CD14-positive monocyte (primary cell): ENCODE measurements at regions not wholly inside any gene's neighbourhood (a gene's known extent, or its start where the extent isn't known, plus 50 kb on each side); places are given as distances from the start of the nearest gene placed in this dataset.

Source experiments
- DNase-seq, 3 donors: peaks; one replicate each; pipeline ENCODE4 v3.0.0-alpha.2; 2011 to 2022
- H2AFZ ChIP-seq: 2 replicates; pipeline ENCODE4 v1.6.0; 2012; ENCODE audit warnings: mild to moderate bottlenecking, low read depth, low read length, inconsistent platforms; ENCODE audit not compliant: insufficient read depth, poor library complexity, severe bottlenecking
- H3K27ac ChIP-seq, 2 donors: 1 replicate in 1 of 2; 2 replicates in 1 of 2; pipeline ENCODE4 v1.5.1; 2012 to 2013; ENCODE audit warnings: low read length in 2 of 2, control low read depth in 1 of 2, inconsistent platforms in 1 of 2, low read depth in 1 of 2, mild to moderate bottlenecking in 1 of 2
- H3K27me3 ChIP-seq, 2 donors: one replicate each; pipeline versions ENCODE4 v1.6.0 to v1.6.1; 2011 to 2013; ENCODE audit warnings: low read length in 2 of 2; ENCODE audit not compliant: control insufficient read depth in 2 of 2, insufficient read depth in 2 of 2
- H3K36me3 ChIP-seq, 2 donors: replicated peaks in 1 of 2; 1 replicate in 1 of 2; 2 replicates in 1 of 2; pipeline versions ENCODE4 v1.5.1 to v1.6.1; 2012 to 2013; ENCODE audit warnings: low read length in 2 of 2, control low read depth in 1 of 2, inconsistent platforms in 1 of 2, mild to moderate bottlenecking in 1 of 2; ENCODE audit not compliant: insufficient read depth in 2 of 2, control insufficient read depth in 1 of 2
- H3K4me1 ChIP-seq, 2 donors: 1 replicate in 1 of 2; 2 replicates in 1 of 2; pipeline versions ENCODE4 v1.5.1 to v1.6.1; 2012 to 2013; ENCODE audit warnings: low read length in 2 of 2, control low read depth in 1 of 2, inconsistent platforms in 1 of 2, mild to moderate bottlenecking in 1 of 2, moderate library complexity in 1 of 2; ENCODE audit not compliant: insufficient read depth in 2 of 2, control insufficient read depth in 1 of 2
- H3K4me2 ChIP-seq: replicated peaks from 2 replicates; pipeline ENCODE3; 2012; ENCODE audit warnings: low read length, moderate library complexity, mild to moderate bottlenecking; ENCODE audit not compliant: poor library complexity, severe bottlenecking; ENCODE audit errors: extremely low read depth
- H3K4me3 ChIP-seq, 3 experiments: fragments of 200-600 bp in 1 of 3; sonication (generic) in 1 of 3; replicated peaks in 1 of 3; 1 replicate in 2 of 3; 2 replicates in 1 of 3; pipeline ENCODE4 v1.5.1; 2011 to 2013; ENCODE audit warnings: low read length in 3 of 3, mild to moderate bottlenecking in 3 of 3, control low read depth in 2 of 3, low read depth in 2 of 3, inconsistent platforms in 1 of 3, moderate library complexity in 1 of 3
- H3K79me2 ChIP-seq: 2 replicates; pipeline ENCODE4 v1.6.0; 2012; ENCODE audit warnings: mild to moderate bottlenecking, control low read depth, inconsistent platforms, low read length, moderate library complexity; ENCODE audit not compliant: insufficient read depth
- H3K9ac ChIP-seq: 2 replicates; pipeline ENCODE4 v1.6.0; 2017; ENCODE audit warnings: low read length, mild to moderate bottlenecking; ENCODE audit not compliant: insufficient read depth, poor library complexity, severe bottlenecking
- H3K9me3 ChIP-seq, 2 donors: replicated peaks in 1 of 2; 1 replicate in 1 of 2; 2 replicates in 1 of 2; pipeline versions ENCODE4 v1.5.1 to v1.6.1; 2012 to 2013; ENCODE audit warnings: low read length in 2 of 2, control low read depth in 1 of 2; ENCODE audit not compliant: control insufficient read depth in 1 of 2, insufficient read depth in 1 of 2
- H4K20me1 ChIP-seq: 2 replicates; pipeline ENCODE4 v1.6.0; 2012; ENCODE audit warnings: mild to moderate bottlenecking, low read length, control low read depth, moderate library complexity; ENCODE audit not compliant: insufficient read depth
- H3K27ac Mint-ChIP-seq, 7 donors: one replicate each; pipeline ENCODE4 v1.8.0; 2020; ENCODE audit warnings: mild to moderate bottlenecking in 7 of 7, mixed read lengths in 7 of 7, moderate library complexity in 6 of 7, inconsistent platforms in 2 of 7
- H3K27me3 Mint-ChIP-seq, 3 donors: one replicate each; pipeline ENCODE4 v1.8.0; 2021 to 2022; ENCODE audit warnings: low read depth in 3 of 3, mild to moderate bottlenecking in 3 of 3, mixed read lengths in 3 of 3, moderate library complexity in 3 of 3, inconsistent platforms in 1 of 3
- H3K36me3 Mint-ChIP-seq, 2 donors: one replicate each; pipeline ENCODE4 v1.8.0; 2020; ENCODE audit warnings: mixed read lengths in 2 of 2, inconsistent platforms in 1 of 2, mild to moderate bottlenecking in 1 of 2
- H3K4me1 Mint-ChIP-seq: one replicate; pipeline ENCODE4 v1.8.0; 2020; ENCODE audit warnings: mild to moderate bottlenecking, mixed read lengths
- H3K4me3 Mint-ChIP-seq, 2 donors: one replicate each; pipeline ENCODE4 v1.8.0; 2020; ENCODE audit warnings: mild to moderate bottlenecking in 2 of 2, mixed read lengths in 2 of 2, moderate library complexity in 1 of 2
- H3K9me3 Mint-ChIP-seq, 7 donors: one replicate each; pipeline ENCODE4 v1.8.0; 2020 to 2022; ENCODE audit warnings: mixed read lengths in 7 of 7, mild to moderate bottlenecking in 6 of 7, moderate library complexity in 6 of 7, inconsistent platforms in 2 of 7
- CTCF ChIP-seq: fragments of 200-600 bp; IDR thresholded peaks from one replicate; pipeline ENCODE4 v1.8.0; 2022; ENCODE audit warnings: antibody characterized with exemption, mild to moderate bottlenecking
- whole genome bisulfite sequencing: methylation state at CpG from one replicate; pipeline ENCODE4 v1.1.5; 2013; ENCODE audit warnings: missing lambda C conversion rate; ENCODE audit not compliant: insufficient coverage; 5-methylcytosine and 5-hydroxymethylcytosine counted together
- intact Hi-C, 2 donors: fragments of 100-400 bp; cut with micrococcal nuclease; formaldehyde crosslinking; loops; one replicate each; pipeline versions ENCODE4 v1.15.0 to v1.15.1; 2023

GRCh38 chr7:136728945-136729344 lies 139.5 kb upstream of the CHRM2 start:
- Mint-ChIP-seq H3K4me1 (no peaks in the 10 kb centered on the region), H3K36me3 (no peaks in the 10 kb centered on the region), H3K27me3 (peaks cover 0 to 1% (median 0%) of the 10 kb centered on the region in 3 donors), H3K4me3 (no peak overlapping the region), H3K27ac (no peak overlapping the region), H3K9me3 (peaks cover 0 to 13% (median 2%) of the 10 kb centered on the region in 7 donors)
- intact Hi-C loops: no loop called here
- Histone ChIP-seq H3K4me1 (no peaks in the 10 kb centered on the region), H2AFZ (no peak overlapping the region), H3K4me3 (no peak overlapping the region), H3K36me3 (no peaks in the 10 kb centered on the region), H3K4me2 (no peak overlapping the region), H4K20me1 (no peaks in the 10 kb centered on the region), H3K9ac (no peak overlapping the region), H3K27ac (no peak overlapping the region), H3K9me3 (peaks cover 0 to 7% of the 10 kb centered on the region in 2 donors), H3K27me3 (no peaks in the 10 kb centered on the region), H3K79me2 (no peaks in the 10 kb centered on the region)
- no peak for DNase-seq
- TF ChIP-seq CTCF: no peak
- 74% methylated on average over 5 of the region's 5 CpGs for WGBS

GRCh38 chr7:136726460-136726859 lies 142.0 kb upstream of the CHRM2 start:
- H2AFZ ChIP-seq: no peak overlapping the region
- Mint-ChIP-seq H3K27me3 (peaks cover 0 to 1% (median 0%) of the 10 kb centered on the region in 3 donors), H3K9me3 (peaks cover 0 to 13% (median 2%) of the 10 kb centered on the region in 7 donors), H3K36me3 (no peaks in the 10 kb centered on the region), H3K27ac (no peak overlapping the region), H3K4me1 (no peaks in the 10 kb centered on the region), H3K4me3 (no peak overlapping the region)
- H3K4me1 ChIP-seq: no peaks in the 10 kb centered on the region
- H3K4me3 ChIP-seq: no peak overlapping the region
- peaks cover 0 to 7% of the 10 kb centered on the region in 2 donors for H3K9me3 ChIP-seq
- DNase-seq: no peak
- no peak overlapping the region for H3K27ac ChIP-seq
- TF ChIP-seq CTCF: no peak
- H3K9ac ChIP-seq: no peak overlapping the region
- no peaks in the 10 kb centered on the region for H3K27me3 ChIP-seq
- H3K79me2 ChIP-seq: no peaks in the 10 kb centered on the region
- H4K20me1 ChIP-seq: no peaks in the 10 kb centered on the region
- no peaks in the 10 kb centered on the region for H3K36me3 ChIP-seq
- WGBS: no CpG with 5 or more reads among the region's 2 CpGs
- H3K4me2 ChIP-seq: no peak overlapping the region
- intact Hi-C loops: no loop called here
